Trophoblast cell (in vitro differentiated cells and primary cell): ENCODE measurements at regions not wholly inside any gene's neighbourhood (a gene's known extent, or its start where the extent isn't known, plus 50 kb on each side); places are given as distances from the start of the nearest gene placed in this dataset.
A peak's percentile ranks its signal among the peaks of the same experiment; 100 is the strongest.

Experiments used
- DNase-seq, 2 donors: peaks; one replicate each; pipeline ENCODE4 v3.0.0-alpha.2; 2016
- H2AFZ ChIP-seq: 2 replicates; pipeline ENCODE4 v1.6.1; 2013; ENCODE audit warnings: low read length, moderate library complexity, mild to moderate bottlenecking; ENCODE audit not compliant: insufficient read depth, poor library complexity
- H2AK5ac ChIP-seq: 2 replicates; pipeline ENCODE4 v1.6.1; 2013; ENCODE audit warnings: mild to moderate bottlenecking, low read length
- H2BK120ac ChIP-seq: 2 replicates; pipeline ENCODE4 v1.6.1; 2013; ENCODE audit warnings: low read length, mild to moderate bottlenecking, moderate library complexity; ENCODE audit not compliant: insufficient read depth, poor library complexity
- H2BK12ac ChIP-seq: 2 replicates; pipeline ENCODE4 v1.6.1; 2013; ENCODE audit warnings: mild to moderate bottlenecking, low read length, moderate library complexity
- H2BK5ac ChIP-seq: 2 replicates; pipeline ENCODE4 v1.6.1; 2013; ENCODE audit warnings: low read length, low read depth, moderate library complexity, mild to moderate bottlenecking; ENCODE audit not compliant: poor library complexity
- H3K14ac ChIP-seq: 2 replicates; pipeline ENCODE4 v1.6.1; 2013; ENCODE audit warnings: mild to moderate bottlenecking, low read length
- H3K18ac ChIP-seq: 2 replicates; pipeline ENCODE4 v1.6.1; 2013; ENCODE audit warnings: mild to moderate bottlenecking, low read length
- H3K23ac ChIP-seq: 2 replicates; pipeline ENCODE4 v1.6.1; 2013; ENCODE audit warnings: low read length
- H3K27ac ChIP-seq: 2 replicates; pipeline ENCODE4 v1.5.1; 2013; ENCODE audit warnings: low read depth, mild to moderate bottlenecking, inconsistent platforms, low read length, moderate library complexity
- H3K27me3 ChIP-seq: 2 replicates; pipeline ENCODE4 v1.6.1; 2013; ENCODE audit warnings: inconsistent platforms, mild to moderate bottlenecking, low read length, moderate library complexity; ENCODE audit not compliant: insufficient read depth
- H3K36me3 ChIP-seq, 2 experiments: 1 replicate in 1 of 2; 2 replicates in 1 of 2; pipeline ENCODE4 v1.6.1; 2013; ENCODE audit warnings: low read length in 2 of 2, mild to moderate bottlenecking in 2 of 2, moderate library complexity in 1 of 2; ENCODE audit not compliant: insufficient read depth in 2 of 2, control insufficient read depth in 1 of 2
- H3K4ac ChIP-seq: 2 replicates; pipeline ENCODE4 v1.6.1; 2013; ENCODE audit warnings: low read depth, mild to moderate bottlenecking, low read length, moderate library complexity
- H3K4me1 ChIP-seq, 2 experiments: 1 replicate in 1 of 2; 2 replicates in 1 of 2; pipeline ENCODE4 v1.6.1; 2013; ENCODE audit warnings: low read length in 2 of 2, mild to moderate bottlenecking in 2 of 2, moderate library complexity in 1 of 2; ENCODE audit not compliant: insufficient read depth in 2 of 2, control insufficient read depth in 1 of 2
- H3K4me2 ChIP-seq: 2 replicates; pipeline ENCODE4 v1.6.1; 2013; ENCODE audit warnings: inconsistent platforms, mild to moderate bottlenecking, low read length, moderate library complexity
- H3K4me3 ChIP-seq: 2 replicates; pipeline ENCODE4 v1.5.1; 2013; ENCODE audit warnings: mild to moderate bottlenecking, low read depth, low read length, inconsistent platforms
- H3K79me1 ChIP-seq: one replicate; pipeline ENCODE4 v1.6.1; 2013; ENCODE audit warnings: low read length
- H3K79me2 ChIP-seq: 2 replicates; pipeline ENCODE4 v1.6.1; 2013; ENCODE audit warnings: low read length, mild to moderate bottlenecking; ENCODE audit not compliant: control insufficient read depth, insufficient read depth, poor library complexity
- H3K9ac ChIP-seq: 2 replicates; pipeline ENCODE4 v1.6.1; 2013; ENCODE audit warnings: mild to moderate bottlenecking, low read length
- H3K9me3 ChIP-seq: 2 replicates; pipeline ENCODE4 v1.6.1; 2013; ENCODE audit warnings: low read depth, mild to moderate bottlenecking, control low read depth, inconsistent platforms, low read length; ENCODE audit not compliant: insufficient read depth
- H4K12ac ChIP-seq: 2 replicates; pipeline ENCODE4 v1.6.1; 2013; ENCODE audit warnings: low read depth, mild to moderate bottlenecking, low read length, moderate library complexity
- H4K8ac ChIP-seq: 2 replicates; pipeline ENCODE4 v1.6.1; 2013; ENCODE audit warnings: low read depth, mild to moderate bottlenecking, low read length, moderate library complexity
- H4K91ac ChIP-seq: one replicate; pipeline ENCODE4 v1.6.1; 2013; ENCODE audit warnings: low read depth, mild to moderate bottlenecking, low read length, moderate library complexity
- WGBS: extraction: QIAGEN DNeasy Blood & Tissue Kit; methylation state at CpG from one replicate; pipeline ENCODE4 v1.1.7; 2013; ENCODE audit warnings: missing lambda C conversion rate; ENCODE audit not compliant: insufficient read length, insufficient coverage; ENCODE audit errors: extremely low coverage; 5-methylcytosine and 5-hydroxymethylcytosine counted together

DNA sequence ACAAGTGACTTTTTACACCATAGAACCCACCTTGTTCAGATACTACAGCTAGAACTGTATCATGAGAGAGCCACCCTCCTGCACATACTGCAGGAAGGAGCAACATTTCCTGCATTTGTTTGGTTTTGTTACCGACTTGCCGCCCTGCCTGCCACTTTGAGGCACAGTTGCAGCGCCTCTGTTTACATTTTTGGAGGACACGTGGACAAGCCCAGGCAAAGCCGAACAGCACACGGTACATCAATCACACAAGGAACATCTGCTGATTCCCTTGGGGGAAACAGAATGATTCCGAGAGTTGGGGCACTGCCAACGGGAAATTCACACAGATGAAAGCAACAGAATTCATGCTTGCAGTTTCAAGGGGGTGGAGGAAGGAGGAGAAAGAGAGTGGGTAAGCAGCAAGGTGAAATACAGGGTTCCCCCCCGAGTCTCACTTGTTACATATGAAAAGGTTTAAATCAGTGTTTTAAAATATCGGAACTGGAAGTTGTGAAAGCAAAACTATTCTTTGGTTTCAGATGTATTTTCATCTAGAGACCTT is 110.7 kb downstream of the BTG1 start:
- H2BK5ac ChIP-seq: no peak overlapping the region
- no peak overlapping the region for H2AK5ac ChIP-seq
- no peak overlapping the region for H4K8ac ChIP-seq
- no peaks in the 10 kb centered on the region for H3K36me3 ChIP-seq
- no peaks in the 10 kb centered on the region for H3K27me3 ChIP-seq
- H3K27ac ChIP-seq: no peak overlapping the region
- H4K12ac ChIP-seq: no peak overlapping the region
- H4K91ac ChIP-seq: no peak overlapping the region
- no peak overlapping the region for H3K4ac ChIP-seq
- no peak overlapping the region for H2BK120ac ChIP-seq
- H3K79me1 ChIP-seq: no peaks in the 10 kb centered on the region
- H3K9ac ChIP-seq: no peak overlapping the region
- WGBS: no CpG with 5 or more reads among the region's 10 CpGs
- H3K4me1 ChIP-seq: peaks cover 0 to 2% of the 10 kb centered on the region in 2 experiments
- H3K18ac ChIP-seq: no peak overlapping the region
- no peak overlapping the region for H3K14ac ChIP-seq
- no peaks in the 10 kb centered on the region for H3K9me3 ChIP-seq
- DNase-seq: peak in 1 of 2 donors; percentile 17
- no peak overlapping the region for H3K23ac ChIP-seq
- H2BK12ac ChIP-seq: no peak overlapping the region
- no peak overlapping the region for H3K4me2 ChIP-seq
- peak overlapping the region; percentile 66 for H2AFZ ChIP-seq
- no peaks in the 10 kb centered on the region for H3K79me2 ChIP-seq
- H3K4me3 ChIP-seq: no peak overlapping the region

DNA sequence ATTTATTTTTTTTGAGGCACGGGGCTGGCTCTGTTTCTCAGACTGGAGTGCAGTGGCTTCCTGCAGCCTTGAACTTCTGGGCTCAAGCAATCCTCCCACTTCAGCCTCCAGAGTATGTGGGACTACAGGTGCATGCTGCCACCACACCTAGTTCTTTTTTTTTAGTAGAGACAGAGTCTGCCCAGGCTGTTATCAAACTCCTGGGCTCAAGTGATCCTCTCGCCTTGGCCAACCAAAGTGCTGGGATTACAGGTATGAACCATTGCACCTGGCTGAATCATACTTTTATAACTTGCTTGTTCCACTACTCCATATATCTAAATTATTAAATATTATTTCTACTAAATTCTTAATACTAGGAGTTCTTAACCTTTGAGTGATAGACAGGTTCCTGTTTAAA is 111.6 kb downstream of the BTG1 start:
- H3K14ac ChIP-seq: no peak overlapping the region
- H2AFZ ChIP-seq: no peak overlapping the region
- no peaks in the 10 kb centered on the region for H3K9me3 ChIP-seq
- H2BK5ac ChIP-seq: no peak overlapping the region
- H3K79me1 ChIP-seq: no peaks in the 10 kb centered on the region
- no peak overlapping the region for H2BK120ac ChIP-seq
- no peak overlapping the region for H3K23ac ChIP-seq
- no peak for DNase-seq
- no peak overlapping the region for H4K8ac ChIP-seq
- no peak overlapping the region for H3K4me2 ChIP-seq
- peaks cover 0 to 2% of the 10 kb centered on the region in 2 experiments for H3K4me1 ChIP-seq
- no peak overlapping the region for H3K4ac ChIP-seq
- H4K12ac ChIP-seq: no peak overlapping the region
- H3K4me3 ChIP-seq: no peak overlapping the region
- no peak overlapping the region for H4K91ac ChIP-seq
- no peak overlapping the region for H3K18ac ChIP-seq
- no peaks in the 10 kb centered on the region for H3K36me3 ChIP-seq
- no peak overlapping the region for H3K27ac ChIP-seq
- no peak overlapping the region for H2BK12ac ChIP-seq
- no CpG with 5 or more reads among the region's 2 CpGs for WGBS
- H3K9ac ChIP-seq: no peak overlapping the region
- no peaks in the 10 kb centered on the region for H3K79me2 ChIP-seq
- H3K27me3 ChIP-seq: no peaks in the 10 kb centered on the region
- H2AK5ac ChIP-seq: no peak overlapping the region

DNA sequence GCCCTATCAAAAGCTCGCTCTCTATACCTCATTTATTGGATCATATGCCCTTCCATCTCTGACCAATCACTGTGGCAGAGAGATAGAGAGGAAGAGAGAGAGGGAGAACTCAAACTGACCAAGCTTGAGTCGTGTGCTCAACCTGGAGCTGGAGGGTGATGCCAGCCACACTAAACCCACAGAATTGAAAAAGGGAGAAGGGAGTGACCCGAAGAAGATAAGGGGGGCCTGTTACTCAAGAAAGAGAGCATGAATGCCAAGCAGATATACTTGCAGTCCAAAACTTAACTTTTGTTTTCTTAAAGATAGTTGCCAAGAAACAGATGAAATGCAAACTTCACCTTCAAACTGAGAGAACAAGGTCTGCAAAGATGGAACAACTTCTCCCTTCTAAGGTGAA is 112.7 kb downstream of the BTG1 start:
- no peak overlapping the region for H4K12ac ChIP-seq
- no peak overlapping the region for H2BK5ac ChIP-seq
- H3K14ac ChIP-seq: no peak overlapping the region
- no peaks in the 10 kb centered on the region for H3K9me3 ChIP-seq
- no peak overlapping the region for H2BK12ac ChIP-seq
- H3K23ac ChIP-seq: no peak overlapping the region
- H3K4me2 ChIP-seq: no peak overlapping the region
- H2AFZ ChIP-seq: no peak overlapping the region
- no peak overlapping the region for H3K4me3 ChIP-seq
- no peaks in the 10 kb centered on the region for H3K36me3 ChIP-seq
- no peak overlapping the region for H3K4ac ChIP-seq
- peaks cover 0 to 2% of the 10 kb centered on the region in 2 experiments for H3K4me1 ChIP-seq
- H3K9ac ChIP-seq: no peak overlapping the region
- no peak for DNase-seq
- no peak overlapping the region for H4K8ac ChIP-seq
- no peak overlapping the region for H2BK120ac ChIP-seq
- no peak overlapping the region for H4K91ac ChIP-seq
- no peaks in the 10 kb centered on the region for H3K79me2 ChIP-seq
- H3K27ac ChIP-seq: no peak overlapping the region
- H3K27me3 ChIP-seq: no peaks in the 10 kb centered on the region
- no peaks in the 10 kb centered on the region for H3K79me1 ChIP-seq
- no CpG with 5 or more reads among the region's 3 CpGs for WGBS
- H2AK5ac ChIP-seq: no peak overlapping the region
- no peak overlapping the region for H3K18ac ChIP-seq

DNA sequence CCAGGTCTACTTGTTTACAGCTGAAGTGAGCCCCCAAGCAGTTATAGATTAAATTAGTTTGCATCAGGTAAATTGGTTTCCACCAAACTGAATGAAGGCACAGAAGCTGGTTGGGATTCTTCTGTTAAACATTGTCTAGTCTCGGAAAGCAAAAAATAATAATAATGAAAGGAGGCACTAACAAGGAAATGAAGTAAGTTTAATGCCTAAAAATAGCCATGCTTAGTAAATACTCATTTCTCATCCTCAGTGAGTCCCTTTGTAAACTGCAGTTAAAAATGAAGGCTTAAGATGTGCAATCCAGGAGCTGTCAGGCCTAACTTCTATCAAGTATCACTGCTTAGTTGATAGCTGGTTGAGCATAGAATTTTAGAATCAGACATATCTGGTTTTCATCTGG is 113.5 kb downstream of the BTG1 start:
- H3K27me3 ChIP-seq: no peaks in the 10 kb centered on the region
- WGBS: no CpG with 5 or more reads among the region's 1 CpG
- H3K23ac ChIP-seq: no peak overlapping the region
- H2BK120ac ChIP-seq: no peak overlapping the region
- H3K4me2 ChIP-seq: no peak overlapping the region
- H3K79me2 ChIP-seq: no peaks in the 10 kb centered on the region
- no peak overlapping the region for H2BK5ac ChIP-seq
- no peak overlapping the region for H2AFZ ChIP-seq
- H3K36me3 ChIP-seq: no peaks in the 10 kb centered on the region
- H3K14ac ChIP-seq: no peak overlapping the region
- no peak overlapping the region for H4K8ac ChIP-seq
- no peak for DNase-seq
- no peaks in the 10 kb centered on the region for H3K9me3 ChIP-seq
- no peak overlapping the region for H2AK5ac ChIP-seq
- no peak overlapping the region for H3K27ac ChIP-seq
- H3K4me3 ChIP-seq: no peak overlapping the region
- H4K12ac ChIP-seq: no peak overlapping the region
- no peak overlapping the region for H4K91ac ChIP-seq
- peaks cover 0 to 2% of the 10 kb centered on the region in 2 experiments for H3K4me1 ChIP-seq
- no peak overlapping the region for H3K4ac ChIP-seq
- H2BK12ac ChIP-seq: no peak overlapping the region
- H3K18ac ChIP-seq: no peak overlapping the region
- H3K79me1 ChIP-seq: no peaks in the 10 kb centered on the region
- no peak overlapping the region for H3K9ac ChIP-seq
